H9 (cell line): ENCODE measurements at regions not wholly inside any gene's neighbourhood (a gene's known extent, or its start where the extent isn't known, plus 50 kb on each side); places are given as distances from the start of the nearest gene placed in this dataset.

ENCODE experiments used
- DNase-seq: peaks from one replicate; pipeline ENCODE4 v3.0.0-alpha.2; 2017
- H2AFZ ChIP-seq: one replicate; pipeline ENCODE4 v1.6.1; 2013; ENCODE audit warnings: mild to moderate bottlenecking, low read length, control low read depth, moderate library complexity
- H2AK5ac ChIP-seq: 2 replicates; pipeline ENCODE4 v1.6.1; 2013; ENCODE audit warnings: low read length, control low read depth, mixed read lengths; ENCODE audit not compliant: insufficient read length
- H2BK120ac ChIP-seq: one replicate; pipeline ENCODE4 v1.6.1; 2013; ENCODE audit warnings: low read depth, mild to moderate bottlenecking, low read length, control low read depth, inconsistent platforms; ENCODE audit not compliant: poor library complexity, severe bottlenecking
- H2BK12ac ChIP-seq: 2 replicates; pipeline ENCODE4 v1.6.1; 2013; ENCODE audit warnings: low read length, control low read depth, mixed read lengths, low read depth; ENCODE audit not compliant: insufficient read length
- H2BK15ac ChIP-seq: 2 replicates; pipeline ENCODE4 v1.6.1; 2013; ENCODE audit warnings: low read depth, low read length, control low read depth
- H2BK20ac ChIP-seq: one replicate; pipeline ENCODE4 v1.6.1; 2013; ENCODE audit warnings: low read depth, mild to moderate bottlenecking, low read length, control low read depth, inconsistent platforms; ENCODE audit not compliant: poor library complexity, severe bottlenecking
- H2BK5ac ChIP-seq: 2 replicates; pipeline ENCODE4 v1.6.1; 2013; ENCODE audit warnings: low read length, control low read depth, mixed read lengths; ENCODE audit not compliant: insufficient read length
- H3K14ac ChIP-seq: 2 replicates; pipeline ENCODE4 v1.6.1; 2013; ENCODE audit warnings: low read length, control low read depth; ENCODE audit not compliant: insufficient read depth
- H3K18ac ChIP-seq: 2 replicates; pipeline ENCODE4 v1.6.1; 2013; ENCODE audit warnings: low read depth, mild to moderate bottlenecking, mixed read lengths, low read length, control low read depth; ENCODE audit not compliant: insufficient read length
- H3K23ac ChIP-seq: 2 replicates; pipeline ENCODE4 v1.6.1; 2013; ENCODE audit warnings: low read length, control low read depth, mixed read lengths, low read depth; ENCODE audit not compliant: insufficient read length
- H3K23me2 ChIP-seq: 2 replicates; pipeline ENCODE4 v1.6.1; 2013; ENCODE audit warnings: low read depth, mild to moderate bottlenecking, mixed read lengths, low read length, control low read depth; ENCODE audit not compliant: insufficient read length, poor library complexity, severe bottlenecking
- H3K27ac ChIP-seq: 2 replicates; pipeline ENCODE4 v1.5.1; 2013; ENCODE audit warnings: low read length, control low read depth, mixed read lengths, low read depth; ENCODE audit not compliant: insufficient read length
- H3K27me3 ChIP-seq: 2 replicates; pipeline ENCODE4 v1.6.1; 2013; ENCODE audit warnings: low read length, control low read depth, inconsistent platforms; ENCODE audit not compliant: insufficient read depth
- H3K4ac ChIP-seq: 2 replicates; pipeline ENCODE4 v1.6.1; 2013; ENCODE audit warnings: low read depth, mild to moderate bottlenecking, control low read depth, inconsistent platforms, low read length, moderate library complexity
- H3K4me1 ChIP-seq: 2 replicates; pipeline ENCODE4 v1.6.1; 2013; ENCODE audit warnings: low read length, control low read depth, inconsistent platforms; ENCODE audit not compliant: insufficient read depth
- H3K4me2 ChIP-seq: 2 replicates; pipeline ENCODE4 v1.6.1; 2013; ENCODE audit warnings: low read length, control low read depth, mixed read lengths; ENCODE audit not compliant: insufficient read length, insufficient read depth
- H3K56ac ChIP-seq: 2 replicates; pipeline ENCODE4 v1.6.1; 2013; ENCODE audit warnings: low read depth, mild to moderate bottlenecking, mixed read lengths, low read length, control low read depth; ENCODE audit not compliant: insufficient read length
- H3K79me1 ChIP-seq: 2 replicates; pipeline ENCODE4 v1.6.1; 2013; ENCODE audit warnings: low read depth, mild to moderate bottlenecking, moderate library complexity, low read length, control low read depth, inconsistent platforms; ENCODE audit not compliant: insufficient read depth, poor library complexity, severe bottlenecking
- H3K79me2 ChIP-seq: 2 replicates; pipeline ENCODE4 v1.6.1; 2013; ENCODE audit warnings: low read length, control low read depth, inconsistent platforms; ENCODE audit not compliant: insufficient read depth
- H3K9ac ChIP-seq: 2 replicates; pipeline ENCODE4 v1.6.1; 2013; ENCODE audit warnings: low read length, control low read depth, mixed read lengths; ENCODE audit not compliant: insufficient read length; ENCODE audit errors: extremely low read depth
- H3K9me3 ChIP-seq: one replicate; pipeline ENCODE4 v1.6.1; 2013; ENCODE audit warnings: low read depth, low read length, inconsistent platforms; ENCODE audit not compliant: control insufficient read depth
- H3T11ph ChIP-seq: one replicate; pipeline ENCODE4 v1.6.1; 2013; ENCODE audit warnings: mild to moderate bottlenecking, low read length, control low read depth, inconsistent platforms
- H4K20me1 ChIP-seq: one replicate; pipeline ENCODE4 v1.6.1; 2013; ENCODE audit not compliant: control insufficient read depth, insufficient read length, insufficient read depth
- H4K5ac ChIP-seq: 2 replicates; pipeline ENCODE4 v1.6.1; 2013; ENCODE audit warnings: low read depth, mild to moderate bottlenecking, mixed read lengths, low read length, control low read depth; ENCODE audit not compliant: insufficient read length
- H4K8ac ChIP-seq: replicated peaks from 2 replicates; pipeline ENCODE4 v1.6.1; 2013; ENCODE audit warnings: low read length, control low read depth, mixed read lengths, low read depth; ENCODE audit not compliant: insufficient read length
- H4K91ac ChIP-seq: 2 replicates; pipeline ENCODE4 v1.6.1; 2013; ENCODE audit warnings: low read depth, mild to moderate bottlenecking, moderate library complexity, mixed read lengths, low read length, control low read depth; ENCODE audit not compliant: insufficient read length
- H3K27ac Mint-ChIP-seq, 3 experiments: 2 replicates in 2 of 3; 3 replicates in 1 of 3; pipeline ENCODE4 v1.8.0; 2020 to 2021; ENCODE audit warnings: mixed read lengths in 3 of 3, mild to moderate bottlenecking in 1 of 3, moderate library complexity in 1 of 3
- H3K27me3 Mint-ChIP-seq: 2 replicates; pipeline ENCODE4 v1.8.0; 2021; ENCODE audit warnings: low read depth, mild to moderate bottlenecking, moderate library complexity, mixed read lengths
- H3K36me3 Mint-ChIP-seq, 3 experiments: 2 replicates in 2 of 3; 3 replicates in 1 of 3; pipeline ENCODE4 v1.8.0; 2020 to 2021; ENCODE audit warnings: low read depth in 3 of 3, mixed read lengths in 3 of 3; ENCODE audit not compliant: insufficient read depth in 1 of 3
- H3K4me1 Mint-ChIP-seq, 2 experiments: 2 replicates each; pipeline ENCODE4 v1.8.0; 2020; ENCODE audit warnings: mixed read lengths in 2 of 2
- H3K4me3 Mint-ChIP-seq, 2 experiments: 2 replicates in 1 of 2; 3 replicates in 1 of 2; pipeline ENCODE4 v1.8.0; 2020 to 2021; ENCODE audit warnings: mild to moderate bottlenecking in 2 of 2, mixed read lengths in 2 of 2, moderate library complexity in 1 of 2
- H3K9me3 Mint-ChIP-seq, 2 experiments: 2 replicates in 1 of 2; 3 replicates in 1 of 2; pipeline ENCODE4 v1.8.0; 2020; ENCODE audit warnings: mild to moderate bottlenecking in 2 of 2, mixed read lengths in 2 of 2, moderate library complexity in 1 of 2
- WGBS: extraction: QIAGEN DNeasy Blood & Tissue Kit; methylation state at CpG from one replicate; pipeline ENCODE4 v1.1.7; 2013; ENCODE audit warnings: missing lambda C conversion rate, low lambda C conversion rate, mixed read lengths; ENCODE audit not compliant: insufficient read length; ENCODE audit errors: extremely low coverage; 5-methylcytosine and 5-hydroxymethylcytosine counted together
- TF ChIP-seq, protein P1 (sequence below): fragments of 200-600 bp; sonication (generic); conservative IDR thresholded peaks from 3 replicates; pipeline ENCODE4 v1.8.0; 2021; ENCODE audit warnings: antibody characterized with exemption, mild to moderate bottlenecking

GRCh38 chr9:89885156-89885555, 280.3 kb downstream of the GADD45G start:
- no peak overlapping the region for H3K23ac ChIP-seq
- Mint-ChIP-seq H3K36me3 (no peaks in the 10 kb centered on the region; a peak in 2 of 7 replicates), H3K9me3 (peaks cover 3 to 8% of the 10 kb centered on the region in 2 experiments; a peak in 1 of 5 replicates), H3K27me3 (peaks cover 6% of the 10 kb centered on the region; the same call in 1 of the 2 replicates), H3K4me3 (no peak overlapping the region), H3K27ac (no peak overlapping the region; a peak in 1 of 7 replicates), H3K4me1 (peaks cover 4 to 9% of the 10 kb centered on the region in 2 experiments; a peak in 3 of 4 replicates)
- H3K4me2 ChIP-seq = no peak overlapping the region
- no peak overlapping the region for H2BK120ac ChIP-seq
- TF ChIP-seq, protein P1, sequence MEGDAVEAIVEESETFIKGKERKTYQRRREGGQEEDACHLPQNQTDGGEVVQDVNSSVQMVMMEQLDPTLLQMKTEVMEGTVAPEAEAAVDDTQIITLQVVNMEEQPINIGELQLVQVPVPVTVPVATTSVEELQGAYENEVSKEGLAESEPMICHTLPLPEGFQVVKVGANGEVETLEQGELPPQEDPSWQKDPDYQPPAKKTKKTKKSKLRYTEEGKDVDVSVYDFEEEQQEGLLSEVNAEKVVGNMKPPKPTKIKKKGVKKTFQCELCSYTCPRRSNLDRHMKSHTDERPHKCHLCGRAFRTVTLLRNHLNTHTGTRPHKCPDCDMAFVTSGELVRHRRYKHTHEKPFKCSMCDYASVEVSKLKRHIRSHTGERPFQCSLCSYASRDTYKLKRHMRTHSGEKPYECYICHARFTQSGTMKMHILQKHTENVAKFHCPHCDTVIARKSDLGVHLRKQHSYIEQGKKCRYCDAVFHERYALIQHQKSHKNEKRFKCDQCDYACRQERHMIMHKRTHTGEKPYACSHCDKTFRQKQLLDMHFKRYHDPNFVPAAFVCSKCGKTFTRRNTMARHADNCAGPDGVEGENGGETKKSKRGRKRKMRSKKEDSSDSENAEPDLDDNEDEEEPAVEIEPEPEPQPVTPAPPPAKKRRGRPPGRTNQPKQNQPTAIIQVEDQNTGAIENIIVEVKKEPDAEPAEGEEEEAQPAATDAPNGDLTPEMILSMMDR = no peak
- H3K56ac ChIP-seq = no peak overlapping the region
- H3K18ac ChIP-seq = no peak overlapping the region
- no peak overlapping the region for H2BK15ac ChIP-seq
- H3K9me3 ChIP-seq = no peaks in the 10 kb centered on the region
- no peak overlapping the region for H3K27ac ChIP-seq
- no peak overlapping the region; the same call in 1 of the 2 replicates for H3K14ac ChIP-seq
- peak; percentile 14 for DNase-seq
- no peak overlapping the region for H3K4ac ChIP-seq
- no peak overlapping the region for H2AFZ ChIP-seq
- WGBS = no CpG with 5 or more reads among the region's 4 CpGs
- H4K8ac ChIP-seq = no peak overlapping the region
- no peaks in the 10 kb centered on the region for H3K79me1 ChIP-seq
- H3K23me2 ChIP-seq = no peaks in the 10 kb centered on the region
- H3K27me3 ChIP-seq = no peaks in the 10 kb centered on the region
- no peak overlapping the region for H3K9ac ChIP-seq
- no peak overlapping the region for H2BK12ac ChIP-seq
- H2BK5ac ChIP-seq = no peak overlapping the region
- H2AK5ac ChIP-seq = no peak overlapping the region
- no peak overlapping the region for H3T11ph ChIP-seq
- no peaks in the 10 kb centered on the region for H4K20me1 ChIP-seq
- H3K79me2 ChIP-seq = no peaks in the 10 kb centered on the region
- no peaks in the 10 kb centered on the region for H3K4me1 ChIP-seq
- H2BK20ac ChIP-seq = no peak overlapping the region
- H4K91ac ChIP-seq = no peak overlapping the region
- H4K5ac ChIP-seq = no peak overlapping the region
